AG09309 (cell line): ENCODE measurements at regions not wholly inside any gene's neighbourhood (a gene's known extent, or its start where the extent isn't known, plus 50 kb on each side); places are given as distances from the start of the nearest gene placed in this dataset.

Experiments used
- DNase-seq: peaks from one replicate; pipeline ENCODE4 v3.0.0-alpha.2; 2010; ENCODE audit warnings: low read depth
- H3K4me3 ChIP-seq: 2 replicates; pipeline ENCODE4 v1.5.1; 2011; ENCODE audit warnings: mild to moderate bottlenecking, low read depth, low read length, moderate library complexity; ENCODE audit not compliant: control insufficient read depth
- CTCF ChIP-seq: IDR thresholded peaks from 2 replicates; pipeline ENCODE4 v1.5.1; 2011; ENCODE audit warnings: mild to moderate bottlenecking, low read depth, low read length, inconsistent platforms; ENCODE audit not compliant: insufficient read depth, control insufficient read depth; ENCODE audit errors: missing control alignments

GRCh38 chr18:38473535-38473934 is 907.9 kb upstream of the CELF4 start:
- no peak for DNase-seq
- TF ChIP-seq CTCF, result no peak
- H3K4me3 ChIP-seq, result no peak overlapping the region

DNA sequence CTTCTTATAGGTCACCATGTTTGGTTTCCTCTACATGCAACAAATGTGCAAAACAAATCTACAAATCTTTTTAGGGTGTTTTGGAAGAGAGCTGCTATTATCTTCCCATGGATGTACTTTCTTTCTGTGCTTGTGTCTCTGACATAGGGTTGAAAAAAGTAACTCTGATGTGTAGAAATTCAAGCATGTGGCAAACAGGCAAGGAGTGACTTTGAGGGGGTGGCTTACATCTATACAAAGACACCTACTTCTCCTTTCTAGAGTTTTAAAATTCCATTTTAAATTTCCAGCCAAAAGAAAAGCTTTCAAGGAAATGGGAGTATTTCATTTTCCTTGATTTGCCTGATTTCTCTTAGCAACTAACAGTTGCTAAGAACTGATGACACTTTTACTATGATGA is 904.8 kb upstream of the CELF4 start:
- TF ChIP-seq CTCF, result no peak
- DNase-seq, result no peak
- no peak overlapping the region for H3K4me3 ChIP-seq

DNA sequence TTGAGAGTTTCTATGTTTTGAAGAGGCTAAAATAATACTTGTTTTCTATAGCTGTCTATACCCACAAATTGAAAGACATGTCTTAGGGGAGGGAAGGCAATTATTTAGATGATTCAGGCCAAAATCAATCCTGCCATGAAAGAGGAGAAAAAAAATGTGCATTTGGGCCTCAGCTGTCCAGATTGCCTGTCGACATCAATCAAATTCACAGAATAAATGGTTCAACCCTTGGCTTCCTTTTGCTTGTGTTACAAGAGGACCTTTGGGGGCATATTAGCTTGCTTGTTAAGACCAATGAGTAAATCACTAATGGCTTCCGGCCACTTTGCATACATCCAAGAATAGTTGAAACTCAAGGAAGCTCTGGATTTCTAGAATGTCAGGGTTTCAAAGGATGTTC is 900.8 kb upstream of the CELF4 start:
- no peak overlapping the region for H3K4me3 ChIP-seq
- no peak for TF ChIP-seq CTCF
- no peak for DNase-seq

DNA sequence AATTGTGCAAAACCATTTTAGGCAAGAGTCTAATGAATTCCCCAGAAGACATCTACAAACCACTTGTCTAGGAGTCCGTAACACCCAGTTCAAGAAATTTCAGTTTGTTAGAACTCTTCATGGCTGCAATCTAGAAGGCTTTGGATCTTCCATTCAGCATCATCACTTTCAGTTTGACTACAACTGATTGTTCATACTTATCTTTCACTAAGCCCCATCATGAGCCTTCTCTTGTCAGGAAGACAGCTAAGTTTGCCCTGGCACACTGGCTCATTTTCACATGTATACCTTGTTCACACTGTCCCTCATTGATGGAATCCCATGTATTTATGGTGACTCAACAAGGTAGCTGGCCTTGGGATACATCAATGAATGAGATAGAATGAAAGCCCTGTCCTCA is 898.4 kb upstream of the CELF4 start:
- DNase-seq, result no peak
- no peak overlapping the region for H3K4me3 ChIP-seq
- no peak for TF ChIP-seq CTCF

- H3K4me3 ChIP-seq, result no peak overlapping the region
- no peak for DNase-seq
- no peak for TF ChIP-seq CTCF
Measured at GRCh38 chr18:38460657-38461056, 895.1 kb upstream of the CELF4 start.

DNA sequence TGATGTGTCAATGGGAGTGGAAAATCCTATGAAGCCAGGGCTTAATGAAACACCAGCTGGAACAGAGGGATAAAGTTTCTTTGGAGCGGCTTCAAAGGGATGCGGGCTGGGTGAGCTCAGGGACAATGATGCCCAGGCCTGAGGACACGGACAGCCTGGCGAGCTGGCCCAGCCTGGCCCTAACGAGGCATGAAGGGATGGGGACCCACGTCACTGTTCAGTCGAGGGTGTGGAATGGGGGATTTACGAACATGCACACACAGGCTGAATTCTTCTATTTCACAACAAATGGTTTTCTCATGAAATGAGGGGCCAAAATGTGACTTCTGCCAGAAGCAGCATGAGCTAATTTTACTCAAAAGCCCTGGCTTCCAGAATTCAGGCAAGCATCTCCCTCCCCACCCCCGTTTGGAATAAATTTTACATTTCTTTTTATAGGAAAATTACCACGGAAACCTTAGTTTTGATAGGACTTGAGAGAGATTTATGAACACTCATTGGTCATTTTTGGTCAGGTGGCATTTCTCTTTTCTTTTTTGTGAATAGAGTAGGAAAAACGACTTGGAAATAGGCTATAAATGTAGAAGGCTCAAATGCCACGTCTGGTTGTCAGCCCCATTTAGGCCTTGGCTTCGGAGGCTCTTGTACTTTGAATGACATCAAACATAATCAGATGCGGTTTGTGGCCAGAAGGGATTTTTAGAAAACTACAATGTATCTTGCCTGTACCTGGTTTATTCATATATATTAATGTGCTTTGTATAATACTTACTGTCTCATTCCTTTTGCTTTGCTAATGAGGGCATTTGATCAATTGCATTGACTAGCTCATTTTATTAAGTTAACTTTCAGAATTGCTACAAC is 893.8 kb upstream of the CELF4 start:
- TF ChIP-seq CTCF, result no peak
- no peak overlapping the region for H3K4me3 ChIP-seq
- DNase-seq, result no peak

DNA sequence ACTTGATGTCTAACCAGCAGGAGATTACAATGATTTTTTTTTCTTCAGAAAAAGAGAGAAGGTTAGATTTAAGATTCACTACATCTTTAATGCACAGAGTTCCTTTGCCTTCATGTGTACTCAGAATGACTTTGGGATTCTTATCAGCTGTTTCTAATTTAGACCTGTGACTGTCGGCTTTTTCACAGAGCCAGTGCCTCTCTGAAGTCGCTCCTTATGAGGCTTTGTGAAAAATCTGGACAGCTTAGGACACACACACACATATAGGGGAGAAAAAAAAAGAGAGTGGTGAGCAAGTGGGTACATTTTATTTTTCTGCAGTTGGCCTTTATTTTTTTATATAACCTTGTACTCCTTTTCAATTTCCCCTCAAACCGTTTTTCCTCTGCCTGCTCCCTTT is 893.1 kb upstream of the CELF4 start:
- no peak for DNase-seq
- TF ChIP-seq CTCF, result no peak
- H3K4me3 ChIP-seq, result no peak overlapping the region
